Left cardiac atrium (tissue), 4 donors: ENCODE measurements at regions not wholly inside any gene's neighbourhood (a gene's known extent, or its start where the extent isn't known, plus 50 kb on each side); places are given as distances from the start of the nearest gene placed in this dataset.
"Not testable (repeated sequence)": the region's sequence is repeated elsewhere in the genome, so short reads cannot be mapped to it uniquely, and the experiment has no call there.

Experiments used
- ATAC-seq, 2 donors: fragments of 200-7000 bp; cut with Tn5 transposase; one replicate each; pipeline ENCODE4 v1.9.1; 2020; ENCODE audit warnings: mild to moderate bottlenecking in 2 of 2, moderate library complexity in 2 of 2
- DNase-seq: peaks from one replicate; pipeline ENCODE4 v3.0.0-alpha.2; 2020
- intact Hi-C, 2 donors: fragments of 100-400 bp; cut with DNase I; formaldehyde crosslinking; loops; one replicate each; pipeline versions ENCODE4 v1.14.1 to v1.15.1; 2022 to 2023
- donor health status: DM: no; HTN: yes; CAD: no.
- donor health status: DM: no; HTN: yes; CAD: no; lungs with severe emphysema.
- donor health status: DM: yes; HTN: yes; CAD: no.
- donor health status: Dilated cardiomyopathy.

GRCh38 chr3:65303431-65303830, 615.6 kb upstream of the ADAMTS9 start:
- intact Hi-C loops = no loop called here
- DNase-seq (no peak), ATAC-seq (no peak)

- DNase-seq (no peak), ATAC-seq (no peak)
- intact Hi-C loops = no loop called here
These were observed 603.8 kb upstream of the ADAMTS9 start for GRCh38 chr3:65291448-65292125.

GRCh38 chr3:65288776-65289175, 601.0 kb upstream of the ADAMTS9 start:
- ATAC-seq (no peak), DNase-seq (no peak)
- intact Hi-C loops = no loop called here

- ATAC-seq (no peak), DNase-seq (no peak)
- intact Hi-C loops = no loop called here
These were observed 598.2 kb upstream of the ADAMTS9 start for GRCh38 chr3:65285956-65286355.

GRCh38 chr3:65284961-65285360, 597.2 kb upstream of the ADAMTS9 start:
- ATAC-seq = no peak
- intact Hi-C loops = no loop called here
- DNase-seq = no peak

GRCh38 chr3:65284546-65284945, 596.7 kb upstream of the ADAMTS9 start:
- intact Hi-C loops = no loop called here
- DNase-seq = no peak
- ATAC-seq = no peak

- ATAC-seq (no peak), DNase-seq (no peak)
- intact Hi-C loops = no loop called here
These were observed 591.5 kb upstream of the ADAMTS9 start for GRCh38 chr3:65279225-65279782.

GRCh38 chr3:65277798-65278197, 590.0 kb upstream of the ADAMTS9 start:
- DNase-seq (no peak), ATAC-seq (no peak)
- intact Hi-C loops = no loop called here

- DNase-seq (no peak), ATAC-seq (no peak)
- intact Hi-C loops = no loop called here
These were observed 588.8 kb upstream of the ADAMTS9 start for GRCh38 chr3:65276551-65276950.

GRCh38 chr3:65268426-65268825, 580.6 kb upstream of the ADAMTS9 start:
- intact Hi-C loops = no loop called here
- ATAC-seq (no peak), DNase-seq (no peak)

GRCh38 chr3:65265942-65266590, 578.3 kb upstream of the ADAMTS9 start:
- ATAC-seq (no peak), DNase-seq (no peak)
- intact Hi-C loops = no loop called here

GRCh38 chr3:65265511-65265910, 577.7 kb upstream of the ADAMTS9 start:
- intact Hi-C loops = no loop called here
- DNase-seq = no peak
- ATAC-seq = no peak

- no peak for DNase-seq
These were observed 574.7 kb upstream of the ADAMTS9 start for GRCh38 chr3:65262548-65262947.

GRCh38 chr3:65259946-65260345, 572.1 kb upstream of the ADAMTS9 start:
- intact Hi-C loops = no loop called here
- ATAC-seq (no peak), DNase-seq (no peak)

More at GRCh38 chr3:65262548-65262947, 574.7 kb upstream of the ADAMTS9 start:
- no peak for ATAC-seq
- intact Hi-C loops = no loop called here

- intact Hi-C loops, ATAC-seq, DNase-seq: not testable (repeated sequence)
These were observed 565.1 kb upstream of the ADAMTS9 start for GRCh38 chr3:65252914-65253313.

GRCh38 chr3:65252266-65252665, 564.5 kb upstream of the ADAMTS9 start:
- ATAC-seq (no peak), DNase-seq (no peak)
- intact Hi-C loops = no loop called here

- no peak for ATAC-seq
- intact Hi-C loops = no loop called here
- no peak for DNase-seq
These were observed 563.6 kb upstream of the ADAMTS9 start for GRCh38 chr3:65251375-65251774.

GRCh38 chr3:65246561-65246960, 558.8 kb upstream of the ADAMTS9 start:
- intact Hi-C loops = loop anchor here (5.0 to 10.0 kb wide), 2 partner anchors 712 to 714 kb away; no protein-coding TSS in a partner anchor
- ATAC-seq (no peak), DNase-seq (no peak)

GRCh38 chr3:65245133-65246063, 557.6 kb upstream of the ADAMTS9 start:
- DNase-seq (no peak), ATAC-seq (peak; percentile 38 to 63)
- intact Hi-C loops = loop anchor here (5.0 to 10.0 kb wide), 2 partner anchors 711 to 713 kb away; no protein-coding TSS in a partner anchor
